ENCODE measurements at regions not wholly inside any gene's neighbourhood (a gene's known extent, or its start where the extent isn't known, plus 50 kb on each side); places are given as distances from the start of the nearest gene placed in this dataset.

- Histone ChIP-seq H3K4me1 (ENCODE audit: insufficient read depth, insufficient read length) (no peaks in the 10 kb centered on the region), H3K9ac (ENCODE audit: insufficient read length, low read depth) (no peak overlapping the region), H3K36me3 (ENCODE audit: insufficient read depth, insufficient read length, low read length) (no peaks in the 10 kb centered on the region), H3K9me3 (ENCODE audit: insufficient read depth, low read length) (no peaks in the 10 kb centered on the region), H3K4me3 (ENCODE audit: insufficient read length, low read depth) (no peak overlapping the region), H3K27me3 (ENCODE audit: insufficient read depth, insufficient read length) (no peaks in the 10 kb centered on the region)
- DNase-seq (ENCODE audit: low read depth, low spot score), result no peak
- no peak for TF ChIP-seq ZNF274 (IDR thresholded peaks at IDR 0.05; ENCODE audit: low read depth, low read length)
- TF ChIP-seq SUZ12 (IDR thresholded peaks at IDR 0.05; ENCODE audit: extremely low read depth, insufficient read depth, insufficient read length), result no peak
- TF ChIP-seq YY1 (IDR thresholded peaks at IDR 0.05; ENCODE audit: insufficient read depth, insufficient read length), result no peak
Measured at GRCh38 chr12:76276499-76277151, 71.6 kb downstream of the BBS10 start.

- no peak for DNase-seq (ENCODE audit: low read depth, low spot score)
- no peaks in the 10 kb centered on the region for H3K9me3 ChIP-seq (ENCODE audit: insufficient read depth, low read length)
- no peaks in the 10 kb centered on the region for H3K36me3 ChIP-seq (ENCODE audit: insufficient read depth, insufficient read length, low read length)
- H3K4me3 ChIP-seq (ENCODE audit: insufficient read length, low read depth), result no peak overlapping the region
- no peak for TF ChIP-seq YY1 (IDR thresholded peaks at IDR 0.05; ENCODE audit: insufficient read depth, insufficient read length)
- no peak for TF ChIP-seq ZNF274 (IDR thresholded peaks at IDR 0.05; ENCODE audit: low read depth, low read length)
- no peak overlapping the region for H3K9ac ChIP-seq (ENCODE audit: insufficient read length, low read depth)
- H3K4me1 ChIP-seq (ENCODE audit: insufficient read depth, insufficient read length), result no peaks in the 10 kb centered on the region
- no peaks in the 10 kb centered on the region for H3K27me3 ChIP-seq (ENCODE audit: insufficient read depth, insufficient read length)
Measured at GRCh38 chr12:76275511-76276093, 72.6 kb downstream of the BBS10 start.

- no peak overlapping the region for H3K9ac ChIP-seq (ENCODE audit: insufficient read length, low read depth)
- H3K4me1 ChIP-seq (ENCODE audit: insufficient read depth, insufficient read length), result no peaks in the 10 kb centered on the region
- TF ChIP-seq ZNF274 (IDR thresholded peaks at IDR 0.05; ENCODE audit: low read depth, low read length) (no peak), SUZ12 (IDR thresholded peaks at IDR 0.05; ENCODE audit: extremely low read depth, insufficient read depth, insufficient read length) (no peak), YY1 (IDR thresholded peaks at IDR 0.05; ENCODE audit: insufficient read depth, insufficient read length) (no peak)
- H3K27me3 ChIP-seq (ENCODE audit: insufficient read depth, insufficient read length), result no peaks in the 10 kb centered on the region
- no peaks in the 10 kb centered on the region for H3K36me3 ChIP-seq (ENCODE audit: insufficient read depth, insufficient read length, low read length)
- no peaks in the 10 kb centered on the region for H3K9me3 ChIP-seq (ENCODE audit: insufficient read depth, low read length)
- H3K4me3 ChIP-seq (ENCODE audit: insufficient read length, low read depth), result no peak overlapping the region
- DNase-seq (ENCODE audit: low read depth, low spot score), result no peak
Measured at GRCh38 chr12:76274420-76275083, 73.7 kb downstream of the BBS10 start.

- TF ChIP-seq SUZ12 (IDR thresholded peaks at IDR 0.05; ENCODE audit: extremely low read depth, insufficient read depth, insufficient read length), result no peak
- TF ChIP-seq ZNF274 (IDR thresholded peaks at IDR 0.05; ENCODE audit: low read depth, low read length), result no peak
- no peak for TF ChIP-seq YY1 (IDR thresholded peaks at IDR 0.05; ENCODE audit: insufficient read depth, insufficient read length)
- no peak for DNase-seq (ENCODE audit: low read depth, low spot score)
- no peaks in the 10 kb centered on the region for H3K4me1 ChIP-seq (ENCODE audit: insufficient read depth, insufficient read length)
- no peaks in the 10 kb centered on the region for H3K9me3 ChIP-seq (ENCODE audit: insufficient read depth, low read length)
- H3K36me3 ChIP-seq (ENCODE audit: insufficient read depth, insufficient read length, low read length), result no peaks in the 10 kb centered on the region
- H3K4me3 ChIP-seq (ENCODE audit: insufficient read length, low read depth), result no peak overlapping the region
- no peaks in the 10 kb centered on the region for H3K27me3 ChIP-seq (ENCODE audit: insufficient read depth, insufficient read length)
- no peak overlapping the region for H3K9ac ChIP-seq (ENCODE audit: insufficient read length, low read depth)
Measured at GRCh38 chr12:76272287-76272686, 75.9 kb downstream of the BBS10 start.

- Histone ChIP-seq H3K4me3 (ENCODE audit: insufficient read length, low read depth) (no peak overlapping the region), H3K9ac (ENCODE audit: insufficient read length, low read depth) (no peak overlapping the region), H3K27me3 (ENCODE audit: insufficient read depth, insufficient read length) (no peaks in the 10 kb centered on the region), H3K36me3 (ENCODE audit: insufficient read depth, insufficient read length, low read length) (no peaks in the 10 kb centered on the region), H3K4me1 (ENCODE audit: insufficient read depth, insufficient read length) (no peaks in the 10 kb centered on the region), H3K9me3 (ENCODE audit: insufficient read depth, low read length) (no peaks in the 10 kb centered on the region)
- no peak for TF ChIP-seq SUZ12 (IDR thresholded peaks at IDR 0.05; ENCODE audit: extremely low read depth, insufficient read depth, insufficient read length)
- no peak for TF ChIP-seq ZNF274 (IDR thresholded peaks at IDR 0.05; ENCODE audit: low read depth, low read length)
- no peak for TF ChIP-seq YY1 (IDR thresholded peaks at IDR 0.05; ENCODE audit: insufficient read depth, insufficient read length)
- DNase-seq (ENCODE audit: low read depth, low spot score), result no peak
Measured at GRCh38 chr12:76270657-76271358, 77.4 kb downstream of the BBS10 start.

- DNase-seq (ENCODE audit: low read depth, low spot score), result no peak
- no peaks in the 10 kb centered on the region for H3K9me3 ChIP-seq (ENCODE audit: insufficient read depth, low read length)
- H3K36me3 ChIP-seq (ENCODE audit: insufficient read depth, insufficient read length, low read length), result no peaks in the 10 kb centered on the region
- H3K27me3 ChIP-seq (ENCODE audit: insufficient read depth, insufficient read length), result no peaks in the 10 kb centered on the region
- H3K9ac ChIP-seq (ENCODE audit: insufficient read length, low read depth), result no peak overlapping the region
- no peak overlapping the region for H3K4me3 ChIP-seq (ENCODE audit: insufficient read length, low read depth)
- TF ChIP-seq SUZ12 (IDR thresholded peaks at IDR 0.05; ENCODE audit: extremely low read depth, insufficient read depth, insufficient read length) (no peak), ZNF274 (IDR thresholded peaks at IDR 0.05; ENCODE audit: low read depth, low read length) (no peak), YY1 (IDR thresholded peaks at IDR 0.05; ENCODE audit: insufficient read depth, insufficient read length) (no peak)
- no peaks in the 10 kb centered on the region for H3K4me1 ChIP-seq (ENCODE audit: insufficient read depth, insufficient read length)
Measured at GRCh38 chr12:76268267-76268666, 79.9 kb downstream of the BBS10 start.

- DNase-seq (ENCODE audit: low read depth, low spot score), result no peak
- Histone ChIP-seq H3K27me3 (ENCODE audit: insufficient read depth, insufficient read length) (no peaks in the 10 kb centered on the region), H3K36me3 (ENCODE audit: insufficient read depth, insufficient read length, low read length) (no peaks in the 10 kb centered on the region), H3K9ac (ENCODE audit: insufficient read length, low read depth) (no peak overlapping the region), H3K4me1 (ENCODE audit: insufficient read depth, insufficient read length) (no peaks in the 10 kb centered on the region), H3K9me3 (ENCODE audit: insufficient read depth, low read length) (peaks cover 4% of the 10 kb centered on the region; the same call in 1 of the 2 replicates), H3K4me3 (ENCODE audit: insufficient read length, low read depth) (no peak overlapping the region)
- no peak for TF ChIP-seq ZNF274 (IDR thresholded peaks at IDR 0.05; ENCODE audit: low read depth, low read length)
- TF ChIP-seq SUZ12 (IDR thresholded peaks at IDR 0.05; ENCODE audit: extremely low read depth, insufficient read depth, insufficient read length), result no peak
- TF ChIP-seq YY1 (IDR thresholded peaks at IDR 0.05; ENCODE audit: insufficient read depth, insufficient read length), result no peak
Measured at GRCh38 chr12:76266797-76267196, 81.4 kb downstream of the BBS10 start.

All from NT2/D1 (cell line).